ENCODE measurements at regions not wholly inside any gene's neighbourhood (a gene's known extent, or its start where the extent isn't known, plus 50 kb on each side); places are given as distances from the start of the nearest gene placed in this dataset.

GRCh38 chr4:131251321-131251720 lies 1897.8 kb upstream of the PCDH10 start:
- TF ChIP-seq ELK1 (CRISPR knock-in tag; IDR thresholded peaks at IDR 0.05) (no peak), CTCF (IDR thresholded peaks at IDR 0.05 in 2 of 3, conservative IDR thresholded peaks at IDR 0.05 in 1 of 3; ENCODE audit: insufficient read depth in 2 of 3, low read depth in 1 of 3, low read length in 3 of 3) (no peak), YY1 (IDR thresholded peaks at IDR 0.05; ENCODE audit: borderline replicate concordance in 1 of 3, control insufficient read depth in 1 of 3, extremely low read depth in 1 of 3, insufficient read depth in 3 of 3, insufficient read length in 1 of 3, insufficient replicate concordance in 2 of 3, low read depth in 1 of 3, low read length in 2 of 3) (no peak), EZH2 (IDR thresholded peaks at IDR 0.05; ENCODE audit: borderline replicate concordance, low read depth, low read length) (no peak), HNRNPLL (IDR thresholded peaks at IDR 0.05; ENCODE audit: low read depth, low read length, poor library complexity, severe bottlenecking) (no peak)
